ENCODE measurements at regions not wholly inside any gene's neighbourhood (a gene's known extent, or its start where the extent isn't known, plus 50 kb on each side); places are given as distances from the start of the nearest gene placed in this dataset.

GRCh38 chr3:86782286-86782685 lies 208.7 kb downstream of the VGLL3 start:
- Mint-ChIP-seq H3K9me3 (peaks cover 7% of the 10 kb centered on the region; the same call in 1 of the 2 replicates), H3K4me1 (no peaks in the 10 kb centered on the region), H3K27ac (no peak overlapping the region), H3K27me3 (ENCODE audit: low read depth) (no peaks in the 10 kb centered on the region), H3K36me3 (no peaks in the 10 kb centered on the region), H3K4me3 (no peak overlapping the region)
- ChIA-PET POLR2A (no interaction called here), CTCF (no interaction called here)
- no peak for TF ChIP-seq CREM (CRISPR knock-in tag; IDR thresholded peaks at IDR 0.05)
- no peak for TF ChIP-seq TEAD1 (CRISPR knock-in tag; IDR thresholded peaks at IDR 0.05)
- TF ChIP-seq MYBL2 (CRISPR knock-in tag; IDR thresholded peaks at IDR 0.05), result no peak
- no peak for TF ChIP-seq GABPB1 (CRISPR knock-in tag; IDR thresholded peaks at IDR 0.05)
- no peak for TF ChIP-seq ESRRA (CRISPR knock-in tag; IDR thresholded peaks at IDR 0.05; ENCODE audit: borderline replicate concordance)
- no peak for TF ChIP-seq GRHL2 (CRISPR knock-in tag; IDR thresholded peaks at IDR 0.05; ENCODE audit: insufficient replicate concordance, severe bottlenecking)
- no peak for TF ChIP-seq NR2C2 (CRISPR knock-in tag; IDR thresholded peaks at IDR 0.05)
- TF ChIP-seq ZNF281 (CRISPR knock-in tag; IDR thresholded peaks at IDR 0.05), result no peak
- TF ChIP-seq SOX15 (CRISPR knock-in tag; IDR thresholded peaks at IDR 0.05), result no peak
- TF ChIP-seq ELF4 (CRISPR knock-in tag; IDR thresholded peaks at IDR 0.05; ENCODE audit: low read depth), result no peak
- TF ChIP-seq CDX4 (CRISPR knock-in tag; IDR thresholded peaks at IDR 0.05; ENCODE audit: borderline replicate concordance), result no peak
- TF ChIP-seq USF2 (CRISPR knock-in tag; IDR thresholded peaks at IDR 0.05), result no peak
- TF ChIP-seq IRF2 (CRISPR knock-in tag; IDR thresholded peaks at IDR 0.05; ENCODE audit: borderline replicate concordance, low read depth), result no peak
- ATAC-seq, result no peak
- no peak for DNase-seq (ENCODE audit: low spot score)

GRCh38 chr3:86774082-86774691 lies 216.8 kb downstream of the VGLL3 start:
- ATAC-seq, result no peak
- H3K9me3 Mint-ChIP-seq, result peaks cover 7% of the 10 kb centered on the region; the same call in 1 of the 2 replicates
- TF ChIP-seq USF1 (CRISPR knock-in tag; IDR thresholded peaks at IDR 0.05), result no peak
- peak; percentile 25; the same call in 1 of the 2 replicates for TF ChIP-seq CTCF (IDR thresholded peaks at IDR 0.05)
- TF ChIP-seq ZBTB43 (CRISPR knock-in tag; IDR thresholded peaks at IDR 0.05), result no peak
- H3K4me1 Mint-ChIP-seq, result no peaks in the 10 kb centered on the region
- H3K27me3 Mint-ChIP-seq (ENCODE audit: low read depth), result no peaks in the 10 kb centered on the region
- H3K27ac Mint-ChIP-seq, result no peak overlapping the region
- no peak for DNase-seq (ENCODE audit: low spot score)
- H3K4me3 Mint-ChIP-seq, result no peak overlapping the region
- ChIA-PET CTCF (interaction anchor here (0.6 to 4.3 kb wide), 10 partner anchors 10 to 394 kb away, joined by 3 to 35 read pairs (median 4); partner anchors contain the start of gene VGLL3), POLR2A (no interaction called here)
- H3K36me3 Mint-ChIP-seq, result no peaks in the 10 kb centered on the region

Measured in WTC11 (cell line).